ENCODE measurements at regions not wholly inside any gene's neighbourhood (a gene's known extent, or its start where the extent isn't known, plus 50 kb on each side); places are given as distances from the start of the nearest gene placed in this dataset.

DNA sequence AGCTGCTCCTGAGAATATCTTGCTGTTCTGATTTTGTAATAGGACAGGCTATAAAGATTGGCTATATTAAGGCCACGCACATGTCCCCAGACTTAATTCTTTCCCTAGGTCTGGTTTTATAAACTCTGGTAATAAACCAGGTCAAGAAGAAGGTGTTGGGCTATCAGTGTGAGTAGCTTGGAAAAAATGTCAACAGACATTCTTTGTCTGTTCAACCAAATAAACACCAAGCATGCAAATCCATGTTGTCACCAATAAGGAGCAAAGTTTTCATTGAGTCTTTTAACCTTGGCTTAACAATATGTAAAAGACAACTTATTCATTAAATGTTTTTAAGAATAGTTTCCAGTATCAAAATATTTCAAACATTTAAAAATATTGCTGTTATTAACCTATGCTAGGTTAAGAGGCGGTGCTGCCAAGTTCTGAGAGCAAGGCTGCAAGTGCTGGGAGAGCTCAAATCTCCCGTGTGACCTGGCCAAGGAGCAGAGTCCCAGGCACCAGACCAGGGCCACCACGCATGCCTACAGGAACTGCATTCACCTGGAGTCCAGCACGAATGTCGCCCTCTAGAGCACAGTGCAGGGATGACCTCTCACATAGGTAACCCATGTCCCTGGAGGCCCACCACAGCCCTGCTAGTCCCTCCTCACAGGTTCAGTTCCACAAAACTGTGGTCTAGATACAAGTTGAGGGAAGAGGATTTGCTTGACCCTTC is 120.5 kb upstream of the POU3F3 start:
- no peaks in the 10 kb centered on the region for H3K9me3 ChIP-seq
- H3K27me3 ChIP-seq, result no peaks in the 10 kb centered on the region
- H3K27ac ChIP-seq, result no peak overlapping the region
- DNase-seq (ENCODE audit: low spot score in 2 of 2), result no peak
- no peak overlapping the region for H3K4me3 ChIP-seq
- intact Hi-C loops (cut with DNase I), result no loop called here
- no peaks in the 10 kb centered on the region for H3K4me1 ChIP-seq
- H3K36me3 ChIP-seq, result no peaks in the 10 kb centered on the region
- no peak for TF ChIP-seq CTCF (IDR thresholded peaks at IDR 0.05)

GRCh38 chr2:104734937-104735586 is 118.9 kb upstream of the POU3F3 start:
- no peaks in the 10 kb centered on the region for H3K9me3 ChIP-seq
- DNase-seq (ENCODE audit: low spot score in 2 of 2), result no peak
- TF ChIP-seq CTCF (IDR thresholded peaks at IDR 0.05), result no peak
- no peaks in the 10 kb centered on the region for H3K27me3 ChIP-seq
- no peak overlapping the region for H3K27ac ChIP-seq
- H3K36me3 ChIP-seq, result no peaks in the 10 kb centered on the region
- no peak overlapping the region for H3K4me3 ChIP-seq
- H3K4me1 ChIP-seq, result no peaks in the 10 kb centered on the region
- intact Hi-C loops (cut with DNase I), result no loop called here

GRCh38 chr2:104736026-104736425 is 117.9 kb upstream of the POU3F3 start:
- intact Hi-C loops (cut with DNase I), result no loop called here
- H3K4me3 ChIP-seq, result no peak overlapping the region
- no peaks in the 10 kb centered on the region for H3K9me3 ChIP-seq
- H3K27ac ChIP-seq, result no peak overlapping the region
- no peaks in the 10 kb centered on the region for H3K4me1 ChIP-seq
- no peaks in the 10 kb centered on the region for H3K27me3 ChIP-seq
- H3K36me3 ChIP-seq, result no peaks in the 10 kb centered on the region
- no peak for TF ChIP-seq CTCF (IDR thresholded peaks at IDR 0.05)
- no peak for DNase-seq (ENCODE audit: low spot score in 2 of 2)

- no peak for TF ChIP-seq CTCF (IDR thresholded peaks at IDR 0.05)
These were observed 112.1 kb upstream of the POU3F3 start for GRCh38 chr2:104741860-104742259.

DNA sequence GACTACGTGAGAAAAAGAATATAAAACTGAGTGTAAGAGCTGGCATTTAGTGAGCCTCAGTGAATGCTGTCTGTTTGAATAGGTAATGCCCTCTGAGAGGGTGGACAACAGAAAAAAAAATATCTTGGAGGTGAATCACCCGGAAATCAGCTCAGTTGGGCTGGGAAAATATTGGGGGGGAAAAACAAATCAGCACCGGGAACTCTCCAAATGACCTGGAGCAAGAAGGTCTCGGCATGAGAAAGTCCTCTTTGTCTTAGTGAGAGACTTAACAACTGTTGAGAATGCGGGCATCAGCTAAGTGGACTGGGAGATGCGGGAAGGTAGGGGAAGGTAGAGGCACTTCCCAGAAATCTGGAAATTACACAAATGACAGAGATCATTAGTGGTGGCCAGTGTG is 109.4 kb upstream of the POU3F3 start:
- no peak overlapping the region for H3K4me3 ChIP-seq
- no peak for DNase-seq (ENCODE audit: low spot score in 2 of 2)
- H3K27me3 ChIP-seq, result no peaks in the 10 kb centered on the region
- no peak for TF ChIP-seq CTCF (IDR thresholded peaks at IDR 0.05)
- intact Hi-C loops (cut with DNase I), result no loop called here
- no peak overlapping the region for H3K27ac ChIP-seq
- no peaks in the 10 kb centered on the region for H3K4me1 ChIP-seq
- H3K9me3 ChIP-seq, result no peaks in the 10 kb centered on the region
- no peaks in the 10 kb centered on the region for H3K36me3 ChIP-seq

More at GRCh38 chr2:104741860-104742259, 112.1 kb upstream of the POU3F3 start:
- H3K27me3 ChIP-seq, result no peaks in the 10 kb centered on the region
- H3K9me3 ChIP-seq, result no peaks in the 10 kb centered on the region
- H3K36me3 ChIP-seq, result no peaks in the 10 kb centered on the region
- H3K4me1 ChIP-seq, result no peaks in the 10 kb centered on the region
- no peak overlapping the region for H3K27ac ChIP-seq
- H3K4me3 ChIP-seq, result no peak overlapping the region
- intact Hi-C loops (cut with DNase I), result no loop called here
- no peak for DNase-seq (ENCODE audit: low spot score in 2 of 2)

All from ascending aorta (tissue), 2 donors.